ENCODE measurements at regions not wholly inside any gene's neighbourhood (a gene's known extent, or its start where the extent isn't known, plus 50 kb on each side); places are given as distances from the start of the nearest gene placed in this dataset.

GRCh38 chr7:93819699-93820098 lies 70.9 kb downstream of the TFPI2 start:
- Histone ChIP-seq H3K79me1 (ENCODE audit: insufficient read depth, low read depth, low read length, poor library complexity, severe bottlenecking) (no peaks in the 10 kb centered on the region), H3K23me2 (ENCODE audit: insufficient read length, low read depth, low read length, poor library complexity, severe bottlenecking) (no peaks in the 10 kb centered on the region), H4K91ac (ENCODE audit: insufficient read length, low read depth, low read length) (no peak overlapping the region), H3K27ac (ENCODE audit: insufficient read length, low read depth, low read length) (no peak overlapping the region), H4K20me1 (ENCODE audit: control insufficient read depth, insufficient read depth, insufficient read length) (no peaks in the 10 kb centered on the region), H3K27me3 (ENCODE audit: insufficient read depth, low read length) (no peaks in the 10 kb centered on the region), H2BK20ac (ENCODE audit: low read depth, low read length, poor library complexity, severe bottlenecking) (no peak overlapping the region), H2AK5ac (ENCODE audit: insufficient read length, low read length) (no peak overlapping the region), H3K23ac (ENCODE audit: insufficient read length, low read depth, low read length) (no peak overlapping the region), H3K9ac (ENCODE audit: extremely low read depth, insufficient read length, low read length) (no peak overlapping the region), H3K4me1 (ENCODE audit: insufficient read depth, low read length) (no peaks in the 10 kb centered on the region; the same call in 1 of the 2 replicates), H3K4ac (ENCODE audit: low read depth, low read length) (no peak overlapping the region), H3K56ac (ENCODE audit: insufficient read length, low read depth, low read length) (no peak overlapping the region), H2AFZ (ENCODE audit: low read length) (no peak overlapping the region), H3T11ph (ENCODE audit: low read length) (no peak overlapping the region), H3K4me2 (ENCODE audit: insufficient read depth, insufficient read length, low read length) (no peak overlapping the region), H4K5ac (ENCODE audit: insufficient read length, low read depth, low read length) (no peak overlapping the region), H2BK12ac (ENCODE audit: insufficient read length, low read depth, low read length) (no peak overlapping the region), H2BK120ac (ENCODE audit: low read depth, low read length, poor library complexity, severe bottlenecking) (no peak overlapping the region), H3K14ac (ENCODE audit: insufficient read depth, low read length) (no peak overlapping the region), H3K18ac (ENCODE audit: insufficient read length, low read depth, low read length) (no peak overlapping the region), H2BK5ac (ENCODE audit: insufficient read length, low read length) (no peak overlapping the region), H3K79me2 (ENCODE audit: insufficient read depth, low read length) (no peaks in the 10 kb centered on the region), H3K9me3 (ENCODE audit: control insufficient read depth, low read depth, low read length) (no peaks in the 10 kb centered on the region), H2BK15ac (ENCODE audit: low read depth, low read length) (no peak overlapping the region), H4K8ac (replicated peaks; ENCODE audit: insufficient read length, low read depth, low read length) (no peak overlapping the region)
- Mint-ChIP-seq H3K27me3 (ENCODE audit: low read depth) (no peaks in the 10 kb centered on the region), H3K36me3 (ENCODE audit: insufficient read depth in 1 of 3, low read depth in 3 of 3) (no peaks in the 10 kb centered on the region; a peak in 1 of 7 replicates), H3K9me3 (no peaks in the 10 kb centered on the region), H3K27ac (no peak overlapping the region), H3K4me3 (no peak overlapping the region), H3K4me1 (peaks cover 16 to 21% of the 10 kb centered on the region in 2 experiments)
- DNase-seq, result no peak
- no peak for TF ChIP-seq CTCF (conservative IDR thresholded peaks at IDR 0.05)
- no CpG with 5 or more reads among the region's 7 CpGs for WGBS (ENCODE audit: extremely low coverage, insufficient read length, low lambda C conversion rate)

Data from H9 (cell line).